IMR-90 (cell line): ENCODE measurements at regions not wholly inside any gene's neighbourhood (a gene's known extent, or its start where the extent isn't known, plus 50 kb on each side); places are given as distances from the start of the nearest gene placed in this dataset.

Experiments used
- ATAC-seq: fragments of 200-7000 bp; cut with Tn5 transposase; 2 replicates; pipeline ENCODE4 v1.9.1; 2020; ENCODE audit warnings: low read depth, mild to moderate bottlenecking, moderate library complexity
- BruUV-seq: library from RNA; stranded (reverse); fragments of 400-500 nt; replicated peaks from 2 replicates; lab custom pipeline; 2021; lab: Mats Ljungman, UMichigan
- CTCF ChIA-PET: fragments of 300-600 bp; formaldehyde crosslinking; extraction: SDS; loops from one replicate; lab custom pipeline; 2021; ENCODE audit warnings: antibody characterized with exemption; lab: Yijun Ruan, JAX
- POLR2A ChIA-PET: fragments of 300-600 bp; sonication (Branson Sonifier 250); formaldehyde crosslinking; loops from one replicate; lab custom pipeline; 2022; ENCODE audit warnings: antibody characterized with exemption; ENCODE audit not compliant: unreplicated experiment; lab: Charles Lee
- DNase-seq: peaks from one replicate; pipeline ENCODE4 v3.0.0; 2013
- H2AFZ ChIP-seq: replicated peaks from 2 replicates; pipeline ENCODE3; 2013; ENCODE audit warnings: low read length, mild to moderate bottlenecking; ENCODE audit not compliant: poor library complexity
- H2AK5ac ChIP-seq: 2 replicates; pipeline ENCODE4 v1.6.1; 2013; ENCODE audit warnings: low read depth, low read length, inconsistent platforms
- H2AK9ac ChIP-seq: replicated peaks from 2 replicates; pipeline ENCODE3; 2013; ENCODE audit warnings: mild to moderate bottlenecking, low read depth, low read length, moderate library complexity; ENCODE audit not compliant: poor library complexity
- H2BK120ac ChIP-seq: 2 replicates; pipeline ENCODE4 v1.6.1; 2013; ENCODE audit warnings: low read depth, low read length, inconsistent platforms
- H2BK15ac ChIP-seq: 3 replicates; pipeline ENCODE4 v1.6.1; 2013; ENCODE audit warnings: low read depth, low read length, inconsistent platforms
- H2BK20ac ChIP-seq: 2 replicates; pipeline ENCODE4 v1.6.1; 2013; ENCODE audit warnings: low read depth, mild to moderate bottlenecking, inconsistent platforms, low read length, moderate library complexity
- H2BK5ac ChIP-seq: 2 replicates; pipeline ENCODE4 v1.6.1; 2013; ENCODE audit warnings: mild to moderate bottlenecking, low read depth, low read length, inconsistent platforms; ENCODE audit not compliant: poor library complexity, severe bottlenecking
- H3K14ac ChIP-seq: replicated peaks from 2 replicates; pipeline ENCODE4 v1.6.1; 2013; ENCODE audit warnings: low read depth, low read length, inconsistent platforms
- H3K18ac ChIP-seq: 2 replicates; pipeline ENCODE4 v1.6.1; 2013; ENCODE audit warnings: low read depth, low read length, control low read depth
- H3K23ac ChIP-seq: 2 replicates; pipeline ENCODE4 v1.6.1; 2013; ENCODE audit warnings: low read depth, low read length, inconsistent platforms
- H3K27ac ChIP-seq: 2 replicates; pipeline ENCODE4 v1.5.1; 2013; ENCODE audit warnings: mild to moderate bottlenecking, control low read depth, low read length; ENCODE audit not compliant: insufficient read depth
- H3K27me3 ChIP-seq: 2 replicates; pipeline ENCODE4 v1.6.1; 2013; ENCODE audit warnings: low read length; ENCODE audit not compliant: control insufficient read depth, insufficient read depth
- H3K36me3 ChIP-seq: 2 replicates; pipeline ENCODE4 v1.6.1; 2013; ENCODE audit warnings: low read length, mixed read lengths; ENCODE audit not compliant: control insufficient read depth, insufficient read depth
- H3K4ac ChIP-seq: 2 replicates; pipeline ENCODE4 v1.6.1; 2013; ENCODE audit warnings: low read depth, low read length, inconsistent platforms
- H3K4me1 ChIP-seq: 2 replicates; pipeline ENCODE4 v1.6.1; 2013; ENCODE audit warnings: low read length, mixed read lengths; ENCODE audit not compliant: control insufficient read depth, insufficient read depth
- H3K4me2 ChIP-seq: 2 replicates; pipeline ENCODE4 v1.6.1; 2013; ENCODE audit warnings: low read depth, mild to moderate bottlenecking, control low read depth, low read length, moderate library complexity
- H3K4me3 ChIP-seq: 2 replicates; pipeline ENCODE4 v1.5.1; 2013; ENCODE audit warnings: low read depth, mild to moderate bottlenecking, control low read depth, low read length, moderate library complexity; ENCODE audit not compliant: insufficient read depth
- H3K56ac ChIP-seq: 2 replicates; pipeline ENCODE4 v1.6.1; 2013; ENCODE audit warnings: low read length, inconsistent platforms; ENCODE audit not compliant: insufficient read depth; ENCODE audit errors: extremely low read depth
- H3K79me1 ChIP-seq, 2 experiments: 2 replicates each; pipeline ENCODE4 v1.6.1; 2013; ENCODE audit warnings: low read length in 2 of 2, inconsistent platforms in 1 of 2, low read depth in 1 of 2
- H3K9ac ChIP-seq: 2 replicates; pipeline ENCODE4 v1.6.1; 2013; ENCODE audit warnings: low read depth, low read length, control low read depth
- H3K9me1 ChIP-seq: 2 replicates; pipeline ENCODE4 v1.6.1; 2013; ENCODE audit warnings: low read length, inconsistent platforms; ENCODE audit not compliant: insufficient read depth
- H3K9me3 ChIP-seq: 2 replicates; pipeline ENCODE4 v1.6.1; 2013; ENCODE audit warnings: low read length; ENCODE audit not compliant: control insufficient read depth, insufficient read depth
- H4K20me1 ChIP-seq: 2 replicates; pipeline ENCODE4 v1.6.1; 2013; ENCODE audit warnings: low read length, inconsistent platforms; ENCODE audit not compliant: insufficient read depth
- H4K5ac ChIP-seq: 2 replicates; pipeline ENCODE4 v1.6.1; 2013; ENCODE audit warnings: mild to moderate bottlenecking, low read depth, low read length, control low read depth
- H4K8ac ChIP-seq, 2 experiments: 2 replicates each; pipeline ENCODE4 v1.6.1; 2013; ENCODE audit warnings: low read depth in 2 of 2, low read length in 2 of 2, control low read depth in 1 of 2, inconsistent platforms in 1 of 2
- H4K91ac ChIP-seq: 2 replicates; pipeline ENCODE4 v1.6.1; 2013; ENCODE audit warnings: low read depth, low read length, inconsistent platforms; ENCODE audit not compliant: insufficient read depth
- BHLHE40 ChIP-seq: fragments of 150-350 bp; IDR thresholded peaks from 2 replicates; pipeline ENCODE4 v1.6.1; 2016; ENCODE audit warnings: mild to moderate bottlenecking, low read depth, low read length
- CEBPB ChIP-seq: IDR thresholded peaks from 2 replicates; pipeline ENCODE4 v1.6.1; 2012; ENCODE audit warnings: low read depth, low read length, improper control_type of control experiment
- CHD1 ChIP-seq: IDR thresholded peaks from 2 replicates; pipeline ENCODE4 v1.6.1; 2012; ENCODE audit warnings: low read depth, low read length, improper control_type of control experiment
- FOS ChIP-seq: fragments of 150-350 bp; IDR thresholded peaks from 2 replicates; pipeline ENCODE4 v1.6.1; 2016; ENCODE audit warnings: low read depth, low read length
- MAFK ChIP-seq: IDR thresholded peaks from 2 replicates; pipeline ENCODE4 v1.6.1; 2012; ENCODE audit warnings: low read depth, low read length, improper control_type of control experiment
- MAZ ChIP-seq: IDR thresholded peaks from 2 replicates; pipeline ENCODE4 v1.6.1; 2012; ENCODE audit warnings: low read depth, mild to moderate bottlenecking, low read length, improper control_type of control experiment, moderate library complexity, borderline replicate concordance
- MXI1 ChIP-seq: IDR thresholded peaks from 2 replicates; pipeline ENCODE4 v1.6.1; 2012; ENCODE audit warnings: low read depth, mild to moderate bottlenecking, low read length, moderate library complexity, borderline replicate concordance
- NFE2L2 ChIP-seq: fragments of 150-350 bp; IDR thresholded peaks from 2 replicates; pipeline ENCODE4 v1.6.1; 2016; ENCODE audit warnings: low read depth, mild to moderate bottlenecking, low read length
- POLR2A ChIP-seq: IDR thresholded peaks from 2 replicates; pipeline ENCODE4 v1.6.1; 2012; ENCODE audit warnings: mild to moderate bottlenecking, low read depth, low read length
- RAD21 ChIP-seq: IDR thresholded peaks from 2 replicates; pipeline ENCODE4 v1.6.1; 2012; ENCODE audit warnings: low read length, improper control_type of control experiment
- RCOR1 ChIP-seq: IDR thresholded peaks from 2 replicates; pipeline ENCODE4 v1.6.1; 2012; ENCODE audit warnings: mild to moderate bottlenecking, low read length, improper control_type of control experiment; ENCODE audit not compliant: insufficient replicate concordance
- RFX5 ChIP-seq: IDR thresholded peaks from 2 replicates; pipeline ENCODE4 v1.8.0; 2012; ENCODE audit warnings: low read depth, mild to moderate bottlenecking, low read length, moderate library complexity
- SMC3 ChIP-seq: fragments of 150-350 bp; IDR thresholded peaks from 2 replicates; pipeline ENCODE4 v1.6.1; 2016; ENCODE audit warnings: low read depth, mild to moderate bottlenecking, antibody characterized with exemption, low read length, moderate library complexity
- WGBS, 2 experiments: methylation state at CpG; one replicate each; pipeline versions ENCODE4 v1.1.5 to v1.1.7; 2013; ENCODE audit warnings: missing lambda C conversion rate in 2 of 2; ENCODE audit not compliant: insufficient read length in 1 of 2; ENCODE audit errors: extremely low coverage in 2 of 2; 5-methylcytosine and 5-hydroxymethylcytosine counted together
- dilution Hi-C: fragments of 300-500 bp; cut with HindIII; formaldehyde crosslinking; loops from one replicate; pipeline ENCODE4 v1.14.3; 2018; ENCODE audit warnings: low sequenced_read_pairs; ENCODE audit not compliant: unreplicated experiment
- in situ Hi-C: fragments of 300-500 bp; cut with MboI; formaldehyde crosslinking; loops from 3 replicates; pipeline ENCODE4 v1.14.3; 2019; ENCODE audit warnings: low sequenced_read_pairs, inconsistent platforms, mixed read lengths
- intact Hi-C: fragments of 100-400 bp; cut with micrococcal nuclease; formaldehyde crosslinking; loops from 2 replicates; pipeline ENCODE4 v1.10.0; 2022
- TF ChIP-seq, protein P1 (sequence below): conservative IDR thresholded peaks from 2 replicates; pipeline ENCODE4 v1.5.1; 2012; ENCODE audit warnings: mild to moderate bottlenecking, low read depth, low read length, improper control_type of control experiment
- TF ChIP-seq, protein P2 (sequence below): fragments of 150-350 bp; IDR thresholded peaks from 2 replicates; pipeline ENCODE4 v1.6.1; 2016; ENCODE audit warnings: low read depth, mild to moderate bottlenecking, low read length, moderate library complexity, borderline replicate concordance
- TF ChIP-seq, protein P3 (sequence below): fragments of 150-350 bp; IDR thresholded peaks from 2 replicates; pipeline ENCODE4 v1.6.1; 2017; ENCODE audit warnings: mild to moderate bottlenecking, antibody characterized with exemption, low read length, low read depth

DNA sequence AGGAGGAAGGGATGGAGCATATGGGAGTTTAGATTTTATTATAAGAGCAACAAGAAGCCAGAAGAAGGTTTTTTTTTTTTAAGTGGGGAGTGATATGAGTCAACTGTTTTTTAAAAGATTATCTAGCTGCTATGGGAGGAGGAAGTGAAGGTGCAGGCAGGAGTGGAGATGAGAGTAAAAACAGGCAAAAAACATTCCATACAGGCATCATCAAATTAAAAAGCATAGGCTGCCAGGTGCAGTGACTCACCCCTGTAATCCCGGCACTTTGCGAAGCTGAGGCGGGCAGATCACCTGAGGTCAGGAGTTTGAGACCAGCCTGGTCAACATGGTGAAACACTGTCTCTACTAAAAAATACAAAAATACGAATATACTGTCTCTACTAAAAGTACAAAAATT, 368.4 kb upstream of the MTNR1B start:
- Histone ChIP-seq H3K4me1 (no peaks in the 10 kb centered on the region), H3K14ac (no peak overlapping the region), H3K9ac (no peak overlapping the region), H3K36me3 (no peaks in the 10 kb centered on the region), H3K9me1 (no peaks in the 10 kb centered on the region), H2BK120ac (no peak overlapping the region), H2BK15ac (no peak overlapping the region), H4K91ac (no peak overlapping the region), H3K56ac (no peak overlapping the region), H3K27ac (no peak overlapping the region), H2BK5ac (no peak overlapping the region), H4K8ac (no peak overlapping the region), H3K9me3 (no peaks in the 10 kb centered on the region), H3K27me3 (no peaks in the 10 kb centered on the region), H3K18ac (no peak overlapping the region), H4K20me1 (no peaks in the 10 kb centered on the region), H3K4ac (no peak overlapping the region), H2AK9ac (no peak overlapping the region), H2AK5ac (no peak overlapping the region), H3K79me1 (no peaks in the 10 kb centered on the region), H3K4me2 (no peak overlapping the region), H4K5ac (no peak overlapping the region), H2BK20ac (no peak overlapping the region), H3K23ac (no peak overlapping the region), H2AFZ (no peak overlapping the region), H3K4me3 (no peak overlapping the region)
- TF ChIP-seq MXI1 (no peak), NFE2L2 (no peak), MAFK (no peak), RFX5 (no peak), RAD21 (no peak), MAZ (no peak), SMC3 (no peak), RCOR1 (no peak), CHD1 (no peak), POLR2A (no peak), BHLHE40 (no peak), CEBPB (no peak), FOS (no peak)
- TF ChIP-seq, protein P1, sequence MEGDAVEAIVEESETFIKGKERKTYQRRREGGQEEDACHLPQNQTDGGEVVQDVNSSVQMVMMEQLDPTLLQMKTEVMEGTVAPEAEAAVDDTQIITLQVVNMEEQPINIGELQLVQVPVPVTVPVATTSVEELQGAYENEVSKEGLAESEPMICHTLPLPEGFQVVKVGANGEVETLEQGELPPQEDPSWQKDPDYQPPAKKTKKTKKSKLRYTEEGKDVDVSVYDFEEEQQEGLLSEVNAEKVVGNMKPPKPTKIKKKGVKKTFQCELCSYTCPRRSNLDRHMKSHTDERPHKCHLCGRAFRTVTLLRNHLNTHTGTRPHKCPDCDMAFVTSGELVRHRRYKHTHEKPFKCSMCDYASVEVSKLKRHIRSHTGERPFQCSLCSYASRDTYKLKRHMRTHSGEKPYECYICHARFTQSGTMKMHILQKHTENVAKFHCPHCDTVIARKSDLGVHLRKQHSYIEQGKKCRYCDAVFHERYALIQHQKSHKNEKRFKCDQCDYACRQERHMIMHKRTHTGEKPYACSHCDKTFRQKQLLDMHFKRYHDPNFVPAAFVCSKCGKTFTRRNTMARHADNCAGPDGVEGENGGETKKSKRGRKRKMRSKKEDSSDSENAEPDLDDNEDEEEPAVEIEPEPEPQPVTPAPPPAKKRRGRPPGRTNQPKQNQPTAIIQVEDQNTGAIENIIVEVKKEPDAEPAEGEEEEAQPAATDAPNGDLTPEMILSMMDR, result no peak
- TF ChIP-seq, protein P2, sequence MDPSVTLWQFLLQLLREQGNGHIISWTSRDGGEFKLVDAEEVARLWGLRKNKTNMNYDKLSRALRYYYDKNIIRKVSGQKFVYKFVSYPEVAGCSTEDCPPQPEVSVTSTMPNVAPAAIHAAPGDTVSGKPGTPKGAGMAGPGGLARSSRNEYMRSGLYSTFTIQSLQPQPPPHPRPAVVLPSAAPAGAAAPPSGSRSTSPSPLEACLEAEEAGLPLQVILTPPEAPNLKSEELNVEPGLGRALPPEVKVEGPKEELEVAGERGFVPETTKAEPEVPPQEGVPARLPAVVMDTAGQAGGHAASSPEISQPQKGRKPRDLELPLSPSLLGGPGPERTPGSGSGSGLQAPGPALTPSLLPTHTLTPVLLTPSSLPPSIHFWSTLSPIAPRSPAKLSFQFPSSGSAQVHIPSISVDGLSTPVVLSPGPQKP, result no peak
- TF ChIP-seq, protein P3, sequence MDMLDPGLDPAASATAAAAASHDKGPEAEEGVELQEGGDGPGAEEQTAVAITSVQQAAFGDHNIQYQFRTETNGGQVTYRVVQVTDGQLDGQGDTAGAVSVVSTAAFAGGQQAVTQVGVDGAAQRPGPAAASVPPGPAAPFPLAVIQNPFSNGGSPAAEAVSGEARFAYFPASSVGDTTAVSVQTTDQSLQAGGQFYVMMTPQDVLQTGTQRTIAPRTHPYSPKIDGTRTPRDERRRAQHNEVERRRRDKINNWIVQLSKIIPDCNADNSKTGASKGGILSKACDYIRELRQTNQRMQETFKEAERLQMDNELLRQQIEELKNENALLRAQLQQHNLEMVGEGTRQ, result no peak
- dilution Hi-C loops, result no loop called here
- DNase-seq (no peak), ATAC-seq (no peak)
- CTCF ChIA-PET, result no interaction called here
- BruUV-seq, result no TSS peak
- WGBS, 2 experiments, result no CpG with 5 or more reads among the region's 4 CpGs
- POLR2A ChIA-PET, result no interaction called here
- intact Hi-C loops, result no loop called here
- in situ Hi-C loops, result no loop called here
